T47D (cell line): ENCODE measurements at regions not wholly inside any gene's neighbourhood (a gene's known extent, or its start where the extent isn't known, plus 50 kb on each side); places are given as distances from the start of the nearest gene placed in this dataset.
"Not testable (repeated sequence)": the region's sequence is repeated elsewhere in the genome, so short reads cannot be mapped to it uniquely, and the experiment has no call there.

Source experiments
- DNase-seq, 2 experiments: peaks; one replicate each; pipeline versions ENCODE4 v3.0.0 to v3.0.0-alpha.2; 2011 to 2012; ENCODE audit warnings: low read depth in 1 of 2, low spot score in 1 of 2
- JUND ChIP-seq: IDR thresholded peaks from 2 replicates; pipeline ENCODE4 v1.6.1; 2012; ENCODE audit warnings: low read depth
- in situ Hi-C: cut with HindIII; loops from 2 replicates; pipeline ENCODE4 v1.10.0; 2016; ENCODE audit warnings: low sequenced_read_pairs, low pct_unique_long_range_greater_than_20kb

DNA sequence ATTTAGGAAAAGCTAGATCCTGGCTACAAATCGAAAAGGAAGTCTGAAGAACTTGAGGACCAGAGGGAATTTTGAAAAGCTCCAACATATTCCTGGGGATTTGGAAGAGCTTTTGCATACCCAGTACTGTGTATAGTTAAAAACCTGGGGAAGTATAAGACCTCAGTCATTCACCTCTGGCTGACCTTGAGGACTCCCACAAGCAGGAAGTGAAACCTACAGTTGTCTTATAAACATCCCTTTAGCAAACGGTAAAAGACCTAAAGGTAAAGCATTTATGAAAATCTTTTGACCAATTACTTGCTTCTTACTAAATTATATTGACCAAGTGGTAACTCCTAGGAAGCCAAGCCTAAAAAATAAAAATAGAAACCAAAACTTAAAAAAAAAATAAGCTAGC lies 175.0 kb downstream of the HAO1 start:
- in situ Hi-C loops = no loop called here
- no peak for DNase-seq

DNA sequence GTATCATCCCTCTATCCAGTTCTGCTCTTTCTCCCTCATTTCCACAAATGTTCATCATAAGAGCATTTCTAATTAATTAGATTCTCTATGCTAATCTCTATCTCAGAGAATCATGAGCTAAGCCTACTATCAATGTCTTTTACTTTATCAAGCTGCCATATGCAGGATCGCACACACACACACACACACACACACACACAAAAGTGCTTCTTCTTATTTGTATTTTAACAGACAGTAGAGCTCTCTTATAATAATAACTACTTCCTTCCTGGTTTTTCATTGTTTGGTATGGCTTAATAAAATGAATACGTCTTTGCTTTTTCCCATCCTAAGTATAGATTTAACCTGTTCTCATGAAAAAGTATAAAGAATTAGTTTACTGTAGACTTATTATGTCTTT lies 170.2 kb downstream of the HAO1 start:
- in situ Hi-C loops = no loop called here

More for the DNA sequence above, 175.0 kb downstream of the HAO1 start:
- TF ChIP-seq JUND = no peak

DNA sequence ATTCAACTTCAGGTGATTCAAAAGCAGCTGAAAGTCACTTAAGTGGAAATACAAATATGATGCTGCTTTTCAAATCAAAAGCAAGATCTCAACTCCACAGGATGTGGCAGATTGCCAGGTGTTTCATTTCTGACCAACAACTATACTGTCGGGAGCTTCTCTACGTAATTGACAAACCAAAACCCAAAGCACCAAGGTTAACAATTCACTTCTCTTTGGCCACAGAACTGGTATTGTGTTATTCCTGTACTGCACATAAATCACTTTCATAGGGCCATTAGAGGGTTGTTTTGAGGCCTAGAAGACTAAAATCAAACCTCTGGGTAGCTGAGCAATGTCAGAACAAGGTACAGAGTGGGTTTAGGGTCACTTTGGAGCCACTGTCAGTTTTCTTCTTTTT lies 169.7 kb downstream of the HAO1 start:
- in situ Hi-C loops = no loop called here
- no peak for TF ChIP-seq JUND
- DNase-seq = peak in 1 of 2 experiments; percentile 6

More for the DNA sequence above, 170.2 kb downstream of the HAO1 start:
- no peak for DNase-seq
- TF ChIP-seq JUND = no peak

DNA sequence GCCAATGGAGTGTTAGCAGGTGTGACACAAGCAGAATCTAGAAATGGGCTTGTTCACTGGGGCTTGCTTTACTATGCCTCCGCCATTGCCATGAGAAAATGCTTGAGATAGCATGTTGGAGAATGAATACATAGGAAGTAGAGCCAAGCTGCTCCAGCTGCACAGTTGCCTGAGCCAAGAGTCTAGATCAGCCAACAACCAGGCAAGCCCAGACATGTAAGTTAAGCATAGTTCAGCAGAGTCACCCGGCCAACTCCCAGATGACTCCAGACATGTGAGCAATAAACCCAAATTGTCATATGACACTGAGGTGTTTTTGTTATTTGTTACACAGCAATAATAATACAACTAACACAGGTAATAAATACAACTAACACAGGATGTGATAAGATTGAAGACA lies 167.9 kb downstream of the HAO1 start:
- peak in 1 of 2 experiments; percentile 15 for DNase-seq
- TF ChIP-seq JUND = no peak
- in situ Hi-C loops = no loop called here

DNA sequence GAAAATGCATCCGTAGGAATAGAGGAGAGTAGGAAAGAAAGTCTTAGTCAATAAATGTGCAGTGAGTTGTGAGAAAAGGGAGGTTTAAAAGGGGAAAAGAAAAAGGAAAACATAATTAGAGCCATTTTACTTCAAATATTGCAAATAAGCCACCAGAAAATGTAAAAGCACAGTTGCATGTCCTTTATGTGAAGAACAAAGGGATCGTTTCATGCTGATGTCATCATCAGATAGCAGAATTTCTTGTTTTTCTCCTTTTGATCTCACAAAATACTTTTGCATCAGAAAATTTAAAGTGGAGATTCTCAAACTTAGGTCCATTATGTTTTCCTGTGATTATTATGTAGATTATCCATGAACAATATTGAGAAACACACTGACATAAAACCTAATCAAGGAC lies 166.7 kb downstream of the HAO1 start:
- in situ Hi-C loops = no loop called here
- TF ChIP-seq JUND = no peak
- DNase-seq = no peak

DNA sequence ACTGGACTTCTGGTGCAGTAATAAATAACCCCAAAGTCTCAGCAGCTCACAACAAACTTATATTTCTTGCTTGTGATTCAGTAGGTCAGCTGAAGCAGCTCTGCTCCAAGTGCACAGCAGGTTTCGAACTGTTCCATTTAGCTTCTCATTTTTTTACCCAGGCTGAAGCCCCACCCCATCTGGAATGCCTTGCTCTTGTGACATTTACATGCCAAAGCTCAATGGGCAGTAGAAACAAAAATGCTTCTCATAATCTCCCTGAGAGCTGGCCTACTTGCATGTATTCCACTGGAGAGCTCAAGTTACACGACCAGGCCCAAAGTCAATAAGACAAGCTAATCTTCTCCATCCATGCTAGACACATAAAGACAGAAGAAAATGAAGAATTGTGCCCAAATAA lies 165.2 kb downstream of the HAO1 start:
- no peak for TF ChIP-seq JUND
- in situ Hi-C loops = no loop called here
- peak in 1 of 2 experiments; percentile 6 for DNase-seq

DNA sequence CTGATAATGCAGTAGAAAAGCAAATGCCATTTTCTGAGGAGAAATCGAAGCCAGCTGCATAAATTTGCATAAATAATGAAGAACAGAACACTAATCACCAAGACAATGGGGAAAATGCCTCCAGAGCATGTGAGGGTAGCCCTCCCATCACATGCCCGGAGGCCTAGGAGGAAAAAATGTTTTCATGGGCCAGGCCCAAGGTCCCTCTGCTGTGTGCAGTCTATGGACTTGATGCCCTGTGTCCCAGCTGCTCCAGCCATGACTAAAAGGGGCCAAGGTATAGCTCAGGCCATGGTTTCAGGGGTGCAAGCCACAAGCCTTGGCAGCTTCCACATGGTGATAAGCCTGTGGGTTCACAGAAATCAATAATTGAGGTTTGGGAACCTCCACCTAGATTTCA lies 164.1 kb downstream of the HAO1 start:
- in situ Hi-C loops = no loop called here
- no peak for DNase-seq
- no peak for TF ChIP-seq JUND

DNA sequence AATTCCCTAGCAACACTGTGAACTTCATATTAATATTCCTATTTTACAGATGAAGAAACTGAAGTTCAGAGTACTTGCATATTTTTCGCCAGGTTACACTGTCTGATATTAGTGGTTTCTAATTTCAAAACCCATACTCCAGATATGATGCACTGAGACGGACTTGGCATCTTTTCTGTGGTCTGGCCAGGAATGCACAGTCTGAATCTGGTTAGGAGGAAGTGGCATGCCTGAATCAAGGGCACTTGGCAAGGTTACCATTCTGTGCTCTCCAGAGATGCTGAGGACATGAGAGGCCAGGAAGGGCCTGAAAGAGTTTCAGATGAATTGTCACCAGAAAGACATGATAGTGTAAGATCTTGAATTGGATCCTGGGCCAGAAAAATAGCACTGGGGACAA lies 150.1 kb downstream of the HAO1 start:
- DNase-seq = no peak
- TF ChIP-seq JUND = no peak
- in situ Hi-C loops = no loop called here

DNA sequence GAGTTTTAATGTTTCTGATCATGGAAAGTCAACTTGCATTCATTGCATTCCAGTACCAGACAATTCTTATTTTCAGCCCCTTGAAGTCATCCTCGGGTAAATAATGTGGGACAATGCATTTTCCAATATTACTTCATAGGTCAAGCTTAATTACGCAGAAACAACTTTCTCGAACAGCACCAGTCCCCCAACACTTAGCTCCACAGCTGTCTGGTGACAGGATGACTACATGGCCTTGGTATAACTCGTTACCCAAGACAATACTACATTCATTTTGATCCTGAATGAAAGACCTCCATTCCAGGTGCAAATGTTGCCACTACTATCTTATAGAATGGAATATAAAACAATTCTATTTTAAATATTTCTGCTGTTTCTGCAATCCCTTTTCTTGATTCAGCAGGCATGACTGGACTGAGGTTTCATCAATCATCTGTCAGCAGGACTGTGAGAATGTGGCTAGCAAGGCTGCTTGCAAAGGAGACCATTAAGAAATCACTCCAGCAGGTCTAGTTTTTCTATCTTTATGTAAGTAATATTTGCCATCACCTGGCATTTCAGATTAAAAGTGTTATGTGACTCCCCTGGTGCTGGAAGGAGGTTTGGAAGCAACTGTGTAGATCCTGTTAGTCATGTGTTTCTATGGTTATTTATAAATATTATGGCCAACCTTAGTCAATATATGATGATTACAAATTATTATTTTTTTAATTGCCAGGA lies 147.9 kb downstream of the HAO1 start:
- no peak for DNase-seq
- TF ChIP-seq JUND = no peak
- in situ Hi-C loops = no loop called here

DNA sequence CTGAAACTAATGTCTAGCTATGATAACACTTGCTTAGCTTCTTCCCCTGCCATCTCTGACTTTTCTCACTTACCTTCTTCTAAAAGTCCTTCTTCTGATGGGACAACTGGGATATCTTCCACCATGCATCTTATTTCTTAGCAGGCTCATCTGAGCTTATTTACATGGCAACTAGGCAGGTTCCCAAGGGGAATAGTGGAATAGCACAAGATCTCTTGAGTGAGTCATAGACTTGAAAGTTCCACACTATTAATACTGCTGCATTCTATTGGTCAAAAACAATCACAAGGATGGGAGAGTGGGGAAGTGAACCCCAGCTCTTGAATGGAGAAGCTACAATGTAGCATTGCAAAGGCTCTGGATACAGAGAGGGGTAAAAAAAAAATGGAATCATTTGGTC lies 142.1 kb downstream of the HAO1 start:
- no peak for DNase-seq
- no peak for TF ChIP-seq JUND
- in situ Hi-C loops = no loop called here

DNA sequence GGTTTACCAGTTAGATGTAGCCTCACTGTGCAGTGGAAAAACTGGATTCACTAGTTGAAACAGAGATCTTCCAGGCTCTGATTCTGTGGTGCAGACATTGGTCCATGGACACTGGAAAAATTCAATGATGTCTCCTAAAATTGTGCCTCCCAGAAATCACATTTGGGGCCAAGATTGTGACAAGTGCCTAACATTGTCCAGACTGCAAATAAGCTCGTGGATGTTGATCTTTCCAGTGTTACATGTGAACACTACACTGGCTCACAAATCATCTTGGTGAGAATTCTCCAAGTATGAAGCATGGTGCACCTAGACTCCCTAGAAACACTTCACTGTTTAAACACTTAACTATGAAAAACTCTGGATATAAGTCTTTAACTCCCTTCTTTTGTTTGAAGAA lies 140.4 kb downstream of the HAO1 start:
- in situ Hi-C loops = no loop called here

DNA sequence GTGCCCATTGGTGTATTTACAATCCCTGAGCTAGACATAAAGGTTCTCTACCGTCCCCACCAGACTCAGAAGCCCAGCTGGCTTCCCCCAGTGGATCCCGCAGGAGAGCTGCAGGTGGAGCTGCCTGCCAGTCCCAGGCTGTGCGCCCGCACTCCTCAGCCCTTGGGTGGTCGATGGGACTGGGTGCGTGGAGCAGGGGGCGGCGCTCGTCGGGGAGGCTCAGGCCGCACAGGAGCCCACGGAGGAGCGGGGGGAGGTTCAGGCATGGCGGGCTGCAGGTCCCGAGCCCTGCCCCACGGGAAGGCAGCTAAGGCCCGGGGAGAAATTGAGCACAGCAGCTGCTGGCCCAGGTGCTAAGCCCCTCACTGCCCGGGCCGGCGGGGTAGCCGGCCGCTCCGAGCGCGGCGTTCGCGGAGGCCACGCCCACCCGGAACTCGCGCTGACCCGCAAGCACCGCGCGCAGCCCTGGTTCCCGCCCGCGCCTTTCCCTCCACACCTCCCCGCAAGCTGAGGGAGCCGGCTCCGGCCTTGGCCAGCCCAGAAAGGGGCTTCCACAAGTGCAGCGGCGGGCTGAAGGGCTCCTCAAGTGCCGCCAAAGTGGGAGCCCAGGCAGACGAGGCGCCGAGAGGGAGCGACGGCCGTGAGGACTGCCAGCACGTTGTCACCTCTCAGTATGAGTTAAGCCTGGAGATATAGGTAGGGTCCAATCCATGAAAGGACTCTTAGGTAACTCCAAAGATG lies 136.7 kb downstream of the HAO1 start:
- DNase-seq = peak in 1 of 2 experiments; percentile 9
- in situ Hi-C loops = not testable (repeated sequence)

More for the DNA sequence above, 140.4 kb downstream of the HAO1 start:
- no peak for DNase-seq
- TF ChIP-seq JUND = no peak

DNA sequence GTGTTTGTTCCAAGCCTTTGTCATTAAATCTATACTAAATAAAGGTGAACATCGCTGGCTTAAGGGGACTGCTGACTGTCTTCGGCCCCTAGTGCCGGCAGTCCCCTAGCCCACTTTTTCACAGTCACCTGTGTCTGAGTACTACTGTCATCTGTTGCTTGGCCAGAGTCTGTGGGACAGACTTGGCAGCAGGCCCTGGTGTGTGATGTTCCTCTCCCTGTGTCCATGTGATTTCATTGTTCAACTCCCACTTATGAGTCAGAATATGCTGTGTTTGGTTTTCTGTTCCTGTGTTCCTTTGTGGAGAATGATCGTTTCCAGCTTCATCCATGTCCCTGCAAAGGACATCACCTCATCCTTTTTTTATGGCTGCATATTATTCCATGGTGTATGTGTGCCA lies 133.4 kb downstream of the HAO1 start:
- in situ Hi-C loops = no loop called here
- DNase-seq = no peak
- no peak for TF ChIP-seq JUND
